T-helper 9 cell (primary cell): ENCODE measurements at regions not wholly inside any gene's neighbourhood (a gene's known extent, or its start where the extent isn't known, plus 50 kb on each side); places are given as distances from the start of the nearest gene placed in this dataset.

ENCODE experiments used
- DNase-seq: peaks from one replicate; pipeline ENCODE4 v3.0.0-alpha.2; 2020

DNA sequence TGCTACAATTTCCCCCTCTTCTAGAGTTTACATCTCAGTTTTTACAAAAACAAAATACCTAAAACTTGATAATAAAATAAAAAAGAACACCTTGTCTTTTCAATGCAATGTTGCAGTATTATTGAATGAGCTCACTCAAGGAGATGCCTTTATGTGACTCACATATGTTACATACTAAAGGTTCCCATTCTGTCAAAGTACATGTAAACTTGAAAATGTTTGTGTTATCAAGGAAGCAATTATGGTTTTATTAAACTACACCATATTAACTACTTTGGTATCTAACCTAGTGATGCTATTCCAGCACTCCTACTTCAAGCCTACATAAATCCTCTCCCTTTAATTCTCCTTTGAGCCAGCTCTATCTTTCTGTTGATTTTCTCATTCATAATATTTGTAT, 658.3 kb downstream of the PTPRC start:
- DNase-seq: no peak

DNA sequence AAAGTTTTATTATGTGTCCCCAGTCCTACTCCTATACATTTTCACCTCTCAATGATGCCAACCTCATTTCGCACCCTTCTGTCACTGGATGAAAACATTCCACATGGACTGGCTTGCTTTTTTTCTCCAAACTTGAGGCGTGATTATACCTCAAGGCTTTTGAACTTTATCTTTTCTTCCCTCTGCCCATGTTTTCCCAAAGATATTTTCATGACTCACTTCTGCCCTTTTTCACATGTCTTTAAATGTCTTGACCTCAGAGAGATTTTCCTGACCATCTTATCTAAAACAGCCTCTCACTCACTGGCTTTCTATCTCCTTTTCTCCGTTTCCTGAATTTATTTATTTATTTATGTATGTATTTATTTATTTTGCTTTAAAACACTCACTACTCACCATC, 659.0 kb downstream of the PTPRC start:
- DNase-seq: no peak

DNA sequence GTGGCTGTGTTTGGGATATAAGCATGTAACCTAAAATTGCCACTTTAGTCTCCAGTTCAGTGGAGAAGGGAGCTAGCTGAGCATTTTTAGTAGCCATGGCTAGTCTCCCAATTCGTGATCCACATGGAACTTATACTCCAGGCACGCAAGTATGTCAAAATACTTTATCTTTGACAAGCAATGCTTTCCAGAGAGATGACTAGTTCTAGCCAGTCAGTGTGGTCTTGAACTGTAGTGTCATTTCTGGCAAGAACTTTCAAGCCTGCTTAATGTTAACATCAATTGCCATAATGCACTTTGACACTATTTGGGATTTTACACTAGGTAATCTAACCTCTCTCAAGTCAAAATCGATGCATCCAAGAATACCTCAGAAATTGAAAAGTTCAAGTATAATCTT, 660.0 kb downstream of the PTPRC start:
- no peak for DNase-seq

DNA sequence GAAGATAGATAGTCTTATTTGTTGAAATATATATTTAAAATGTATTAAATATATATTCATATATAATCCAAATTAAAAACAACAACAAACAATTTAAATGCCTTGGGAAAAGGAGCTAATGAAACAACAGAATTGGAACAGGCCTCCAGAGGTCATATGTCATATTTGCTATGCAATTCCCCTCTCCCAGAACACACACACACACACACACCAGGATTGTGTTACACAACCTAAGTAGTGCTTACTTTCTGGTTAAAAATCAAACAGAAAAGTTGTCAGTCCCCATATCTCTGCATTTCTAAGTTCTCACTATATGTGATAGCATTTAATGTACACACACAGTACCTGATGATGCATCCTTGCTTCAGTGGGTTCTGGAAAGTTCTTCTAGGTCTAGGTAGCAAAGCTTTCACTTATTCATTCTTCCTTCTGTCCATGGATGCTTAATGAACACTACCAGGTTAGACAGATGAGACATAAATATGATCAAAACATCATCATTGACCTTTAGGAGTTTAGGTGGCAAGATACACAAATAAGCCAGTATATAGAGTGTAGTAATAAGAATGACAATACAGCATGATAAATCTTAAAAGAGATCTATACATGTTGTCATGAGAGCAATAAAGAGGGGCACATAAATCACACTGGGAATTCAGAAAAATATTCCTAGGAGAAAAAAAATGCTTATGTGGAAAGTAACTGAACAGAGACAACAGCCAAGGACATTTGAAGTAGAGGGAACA, 662.8 kb downstream of the PTPRC start:
- DNase-seq: no peak

DNA sequence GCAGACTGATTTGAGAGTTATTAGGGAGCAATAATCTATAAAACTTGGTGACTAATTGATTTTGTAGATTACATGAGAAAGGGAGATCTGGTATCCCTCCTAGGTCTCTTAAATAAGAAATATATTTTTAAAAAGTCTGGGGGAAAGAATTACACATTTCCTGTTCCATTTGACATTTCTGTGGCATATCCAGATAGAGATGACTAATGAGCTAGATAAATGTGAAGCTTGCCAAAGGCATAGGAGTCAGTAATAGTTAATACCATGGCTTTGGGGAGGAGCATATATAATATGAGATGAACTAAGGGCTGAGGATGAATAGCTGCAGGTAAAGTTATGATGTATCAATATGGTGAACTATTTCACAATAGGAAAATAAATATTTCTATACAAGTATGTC, 663.7 kb downstream of the PTPRC start:
- DNase-seq: no peak

DNA sequence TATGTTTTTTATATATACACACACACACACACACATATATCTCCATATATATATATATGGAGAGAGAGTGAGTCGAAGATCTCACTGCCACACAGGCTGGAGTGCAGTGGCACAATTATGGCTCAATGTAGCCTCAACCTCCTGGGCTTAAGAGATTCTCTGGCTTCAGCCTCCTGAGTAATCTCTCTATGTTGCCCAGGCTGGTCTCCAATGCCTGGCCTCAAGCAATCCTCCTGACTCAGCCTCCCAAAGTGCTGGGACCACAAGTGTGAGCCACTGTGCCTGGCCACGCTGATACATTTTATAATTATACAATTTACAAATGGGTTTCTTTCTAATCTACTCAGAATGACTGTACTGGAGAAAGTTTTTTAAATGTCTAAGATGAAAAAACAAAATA, 664.2 kb downstream of the PTPRC start:
- DNase-seq: no peak

- no peak for DNase-seq
Observed at GRCh38 chr1:199305053-199305452, 666.2 kb downstream of the PTPRC start.

- no peak for DNase-seq
Observed at GRCh38 chr1:199307496-199308264, 668.8 kb downstream of the PTPRC start.

GRCh38 chr1:199308349-199308846, 669.6 kb downstream of the PTPRC start:
- DNase-seq: no peak

GRCh38 chr1:199310708-199311107, 671.9 kb downstream of the PTPRC start:
- no peak for DNase-seq

GRCh38 chr1:199311478-199312262, 672.8 kb downstream of the PTPRC start:
- DNase-seq: no peak

- no peak for DNase-seq
Observed at GRCh38 chr1:199312626-199313025, 673.8 kb downstream of the PTPRC start.

- DNase-seq: no peak
Observed at GRCh38 chr1:199313444-199313843, 674.6 kb downstream of the PTPRC start.

GRCh38 chr1:199319341-199319740, 680.5 kb downstream of the PTPRC start:
- DNase-seq: no peak

GRCh38 chr1:199322278-199322677, 683.4 kb downstream of the PTPRC start:
- no peak for DNase-seq

DNA sequence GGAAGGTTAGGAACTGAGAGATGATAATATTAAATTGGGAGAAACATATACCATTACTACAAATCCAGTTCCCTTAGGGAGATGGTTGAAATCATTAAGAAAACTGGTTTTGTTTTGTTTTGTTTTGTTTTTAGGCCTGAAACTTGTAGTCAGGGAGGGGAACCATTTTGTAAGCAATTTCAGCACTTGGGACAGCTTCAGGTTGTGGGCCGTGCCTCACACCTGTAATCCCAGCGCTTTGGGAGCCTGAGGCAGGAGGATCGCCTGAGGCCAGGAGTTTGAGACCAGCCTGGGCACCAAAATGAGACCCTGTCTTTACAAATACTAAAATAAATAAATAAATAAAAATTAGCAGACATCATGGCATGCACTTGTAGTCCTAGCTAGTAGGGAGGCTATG, 694.3 kb upstream of the NR5A2 start:
- DNase-seq: no peak

GRCh38 chr1:199335496-199335895, 692.0 kb upstream of the NR5A2 start:
- no peak for DNase-seq

GRCh38 chr1:199336745-199337640, 690.5 kb upstream of the NR5A2 start:
- DNase-seq: no peak

DNA sequence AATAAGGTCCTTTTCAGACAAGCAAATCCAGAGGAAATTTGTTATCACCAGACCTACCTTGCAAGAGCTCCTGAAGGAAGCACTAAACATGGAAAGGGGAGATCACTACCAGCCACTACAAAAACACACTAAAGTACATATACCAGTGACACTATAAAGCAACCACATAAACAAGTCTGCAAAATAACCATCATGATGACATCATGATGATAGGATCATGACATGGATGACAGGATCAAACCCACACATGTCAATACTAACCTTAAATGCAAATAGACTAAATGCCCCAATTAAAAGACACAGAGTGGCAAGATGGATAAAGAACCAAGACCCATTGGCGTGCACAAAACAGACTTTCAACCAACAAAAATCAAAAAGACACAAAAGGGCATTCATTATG, 688.8 kb upstream of the NR5A2 start:
- no peak for DNase-seq

- DNase-seq: no peak
Observed at GRCh38 chr1:199352351-199352750, 675.2 kb upstream of the NR5A2 start.

GRCh38 chr1:199353906-199354305, 673.6 kb upstream of the NR5A2 start:
- no peak for DNase-seq

- no peak for DNase-seq
Observed at GRCh38 chr1:199356561-199356960, 670.9 kb upstream of the NR5A2 start.
